Activated naive CD4-positive, alpha-beta T cell treated with anti-CD3 and anti-CD28 coated beads, Interleukin-2, amount 10 ng/mL, durations not matched to agents 7 days and 5 days (primary cell): ENCODE measurements at regions not wholly inside any gene's neighbourhood (a gene's known extent, or its start where the extent isn't known, plus 50 kb on each side); places are given as distances from the start of the nearest gene placed in this dataset.
"Not testable (repeated sequence)": the region's sequence is repeated elsewhere in the genome, so short reads cannot be mapped to it uniquely, and the experiment has no call there.

Source experiments
- CTCF ChIA-PET: fragments of 350-600 bp; sonication (Branson Sonifier 250); formaldehyde crosslinking; loops from one replicate; lab custom pipeline; 2021; ENCODE audit warnings: antibody characterized with exemption; lab: Charles Lee
- DNase-seq: peaks from one replicate; pipeline ENCODE4 v3.0.0-alpha.2; 2020
- H3K27ac Mint-ChIP-seq: one replicate; pipeline ENCODE4 v1.8.0; 2021; ENCODE audit warnings: mild to moderate bottlenecking, moderate library complexity, mixed read lengths
- H3K27me3 Mint-ChIP-seq: one replicate; pipeline ENCODE4 v1.8.0; 2021; ENCODE audit warnings: mild to moderate bottlenecking, mixed read lengths
- H3K36me3 Mint-ChIP-seq: one replicate; pipeline ENCODE4 v1.8.0; 2021; ENCODE audit warnings: mixed read lengths
- H3K4me1 Mint-ChIP-seq: one replicate; pipeline ENCODE4 v1.8.0; 2021; ENCODE audit warnings: mixed read lengths
- H3K4me3 Mint-ChIP-seq: one replicate; pipeline ENCODE4 v1.8.0; 2021; ENCODE audit warnings: mild to moderate bottlenecking, moderate library complexity, mixed read lengths
- H3K9me3 Mint-ChIP-seq: one replicate; pipeline ENCODE4 v1.8.0; 2021; ENCODE audit warnings: mixed read lengths

DNA sequence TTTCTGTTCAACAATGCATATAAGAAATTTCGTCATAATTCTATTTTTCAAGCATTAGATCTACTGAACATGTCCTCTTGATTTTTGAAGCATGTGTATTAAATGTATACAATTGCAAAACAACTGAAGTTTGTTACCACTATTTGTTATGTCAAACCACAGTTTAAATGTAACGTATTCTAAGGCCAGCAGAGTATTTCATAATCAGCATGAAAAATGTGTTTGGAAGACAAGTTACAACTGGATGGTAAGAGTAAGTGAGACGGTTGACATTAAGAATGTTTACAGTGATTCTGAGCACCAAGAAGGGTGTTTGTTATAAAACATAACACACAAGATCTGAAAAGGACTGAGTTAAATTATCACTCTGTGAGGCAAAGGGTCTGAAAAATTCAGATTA is 738.4 kb downstream of the PLOD2 start:
- no peak overlapping the region for H3K27ac Mint-ChIP-seq
- H3K9me3 Mint-ChIP-seq, result peaks cover 2% of the 10 kb centered on the region
- H3K4me3 Mint-ChIP-seq, result no peak overlapping the region
- no peaks in the 10 kb centered on the region for H3K27me3 Mint-ChIP-seq
- CTCF ChIA-PET, result no interaction called here
- DNase-seq, result no peak
- H3K4me1 Mint-ChIP-seq, result no peaks in the 10 kb centered on the region
- no peaks in the 10 kb centered on the region for H3K36me3 Mint-ChIP-seq

DNA sequence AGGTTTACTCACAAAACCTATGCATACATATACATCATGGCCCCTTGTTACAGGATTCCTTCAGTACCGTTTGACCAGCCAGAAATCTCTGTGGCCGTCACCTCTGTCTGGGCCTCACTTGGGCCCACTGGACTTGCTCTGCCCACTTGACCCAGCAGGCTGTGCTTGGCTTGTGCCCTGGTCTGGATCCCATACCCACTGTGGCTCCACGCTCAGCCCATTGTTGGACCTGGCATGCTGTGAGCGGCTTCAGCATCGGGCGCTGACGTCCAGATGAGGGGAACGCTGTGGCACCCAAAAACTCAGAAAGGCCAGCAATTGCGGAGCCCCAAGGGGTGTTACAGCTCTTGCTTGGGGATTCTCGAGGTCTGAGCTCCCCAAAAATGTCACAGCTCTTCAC is 733.6 kb downstream of the PLOD2 start:
- Mint-ChIP-seq H3K27ac (no peak overlapping the region), H3K27me3 (no peaks in the 10 kb centered on the region), H3K9me3 (no peaks in the 10 kb centered on the region), H3K4me1 (no peaks in the 10 kb centered on the region), H3K36me3 (no peaks in the 10 kb centered on the region), H3K4me3 (no peak overlapping the region)
- DNase-seq, result no peak
- CTCF ChIA-PET, result no interaction called here

DNA sequence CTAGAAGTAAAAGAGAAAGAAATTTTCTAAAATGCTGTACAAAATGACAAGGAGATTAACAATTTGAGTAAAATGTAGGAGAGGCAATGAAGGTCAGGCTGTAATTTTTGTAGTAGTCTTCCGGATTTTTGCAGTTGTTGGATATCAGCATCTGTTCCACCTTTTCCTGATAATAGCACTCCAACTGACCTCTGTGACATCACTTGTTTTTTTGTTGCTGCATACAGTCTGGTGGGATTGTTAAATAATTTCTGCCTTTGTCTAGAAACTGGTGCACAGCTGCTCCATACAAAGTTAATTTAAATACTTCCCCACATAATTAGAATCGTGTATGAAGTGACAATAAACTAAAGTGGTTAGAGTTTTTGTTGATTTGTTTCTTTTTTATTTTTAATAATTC is 731.4 kb downstream of the PLOD2 start:
- CTCF ChIA-PET, result no interaction called here
- Mint-ChIP-seq H3K9me3 (no peaks in the 10 kb centered on the region), H3K36me3 (no peaks in the 10 kb centered on the region), H3K27ac (no peak overlapping the region), H3K4me1 (no peaks in the 10 kb centered on the region), H3K27me3 (no peaks in the 10 kb centered on the region), H3K4me3 (no peak overlapping the region)
- no peak for DNase-seq

DNA sequence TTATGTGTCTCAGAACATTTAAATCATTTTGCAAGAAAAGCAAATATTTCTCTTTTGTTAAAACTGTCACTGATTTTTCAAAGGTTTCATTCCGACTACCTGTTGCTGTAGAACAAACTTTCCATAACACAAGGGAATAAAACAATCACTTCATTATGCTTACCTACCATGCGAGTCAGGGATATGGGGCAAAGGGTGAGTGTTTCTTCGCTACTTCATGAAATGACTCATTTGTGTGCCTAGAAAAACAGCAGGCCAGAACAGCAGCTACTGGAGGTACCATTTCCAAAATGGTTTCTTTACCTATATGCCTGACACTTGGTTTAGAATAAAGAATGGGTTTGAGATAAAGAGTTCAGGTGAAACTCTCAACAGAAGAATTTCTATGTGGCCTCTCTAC is 712.5 kb downstream of the PLOD2 start:
- Mint-ChIP-seq H3K36me3 (no peaks in the 10 kb centered on the region), H3K27ac (no peak overlapping the region), H3K4me3 (no peak overlapping the region), H3K9me3 (peaks cover 1% of the 10 kb centered on the region), H3K27me3 (no peaks in the 10 kb centered on the region), H3K4me1 (no peaks in the 10 kb centered on the region)
- DNase-seq, result no peak
- CTCF ChIA-PET, result no interaction called here

DNA sequence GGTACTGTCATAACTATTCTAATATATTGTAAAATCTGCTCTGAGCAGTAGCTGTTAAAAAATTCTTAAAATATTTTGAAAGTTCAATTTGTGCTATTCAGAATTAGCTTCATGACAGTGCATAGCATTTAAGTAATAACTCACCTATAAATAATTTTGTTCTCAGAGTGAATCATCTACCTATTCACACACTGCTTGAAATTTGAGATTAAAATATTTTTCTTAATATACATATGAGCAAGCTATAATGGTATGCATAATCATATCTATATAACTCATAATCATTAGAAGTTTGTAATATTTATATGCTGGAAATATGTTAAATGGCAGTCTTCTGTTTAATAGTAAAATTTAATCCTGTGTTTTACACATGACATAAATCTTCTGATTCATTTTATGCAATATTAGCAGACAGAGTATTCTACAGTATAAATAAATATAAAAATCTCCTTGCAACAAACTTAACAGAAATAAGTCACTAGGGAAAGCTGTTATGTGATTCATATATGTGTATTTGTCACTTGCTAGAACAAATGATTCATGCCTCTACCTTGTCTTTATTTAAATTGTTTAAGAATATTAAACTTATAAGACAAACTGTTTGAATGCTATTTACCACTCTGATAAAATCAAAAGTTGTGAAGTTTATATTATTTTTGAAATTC is 710.8 kb downstream of the PLOD2 start:
- no peak for DNase-seq
- no peaks in the 10 kb centered on the region for H3K4me1 Mint-ChIP-seq
- CTCF ChIA-PET, result interaction anchor here (0.7 kb wide), 1 partner anchor 1718 kb away, joined by 3 read pairs; no protein-coding TSS in a partner anchor

DNA sequence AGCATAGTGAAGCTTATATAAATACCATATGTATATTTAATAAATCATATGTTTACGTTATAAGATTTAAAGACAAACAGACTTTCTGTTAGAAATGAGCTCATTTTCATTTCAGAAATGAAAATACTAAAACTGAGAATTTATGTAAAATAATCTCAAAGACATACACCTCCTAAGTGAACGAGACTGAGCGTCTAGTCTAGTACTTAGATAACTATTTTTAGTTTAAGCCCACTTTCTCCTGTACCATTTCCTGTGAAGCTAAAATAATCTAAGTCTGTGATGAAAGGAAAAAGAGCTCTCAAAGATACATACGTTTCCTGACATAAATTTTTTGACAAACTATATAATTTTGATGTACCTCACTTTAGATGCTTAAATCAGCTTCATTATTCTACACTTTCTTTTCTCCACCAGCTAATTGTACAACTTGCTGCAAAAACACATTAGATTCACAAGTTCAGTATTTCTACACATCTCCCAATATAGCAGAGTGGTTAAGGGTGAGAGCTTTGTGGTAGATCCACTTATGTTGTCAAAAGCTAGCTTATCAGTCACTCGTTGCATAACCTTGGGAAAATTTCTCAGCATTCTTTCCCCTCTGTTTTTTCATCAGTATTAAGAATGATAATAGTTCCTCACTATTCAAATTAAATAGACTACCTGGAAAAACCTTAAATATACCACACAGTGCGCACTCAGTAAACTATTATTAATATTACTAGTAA is 703.0 kb downstream of the PLOD2 start:
- CTCF ChIA-PET, result no interaction called here
- Mint-ChIP-seq H3K36me3 (no peaks in the 10 kb centered on the region), H3K4me3 (no peak overlapping the region), H3K9me3 (peaks cover 2% of the 10 kb centered on the region), H3K27ac (no peak overlapping the region), H3K4me1 (no peaks in the 10 kb centered on the region), H3K27me3 (no peaks in the 10 kb centered on the region)
- DNase-seq, result no peak

More for the DNA sequence above, 710.8 kb downstream of the PLOD2 start:
- no peak overlapping the region for H3K27ac Mint-ChIP-seq
- H3K9me3 Mint-ChIP-seq, result peaks cover 1% of the 10 kb centered on the region
- no peaks in the 10 kb centered on the region for H3K27me3 Mint-ChIP-seq
- H3K4me3 Mint-ChIP-seq, result no peak overlapping the region
- no peaks in the 10 kb centered on the region for H3K36me3 Mint-ChIP-seq

DNA sequence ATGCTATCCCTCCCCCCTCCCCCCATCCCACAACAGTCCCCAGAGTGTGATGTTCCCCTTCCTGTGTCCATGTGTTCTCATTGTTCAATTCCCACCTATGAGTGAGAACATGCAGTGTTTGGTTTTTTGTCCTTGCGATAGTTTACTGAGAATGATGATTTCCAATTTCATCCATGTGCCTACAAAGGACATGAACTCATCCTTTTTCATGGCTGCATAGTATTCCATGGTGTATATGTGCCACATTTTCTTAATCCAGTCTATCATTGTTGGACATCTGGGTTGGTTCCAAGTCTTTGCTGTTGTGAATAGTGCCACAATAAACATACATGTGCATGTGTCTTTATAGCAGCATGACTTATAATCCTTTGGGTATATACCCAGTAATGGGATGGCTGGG is 701.3 kb downstream of the PLOD2 start:
- CTCF ChIA-PET, H3K4me3 Mint-ChIP-seq, H3K27ac Mint-ChIP-seq, H3K9me3 Mint-ChIP-seq, H3K36me3 Mint-ChIP-seq, DNase-seq, H3K27me3 Mint-ChIP-seq, H3K4me1 Mint-ChIP-seq: not testable (repeated sequence)

DNA sequence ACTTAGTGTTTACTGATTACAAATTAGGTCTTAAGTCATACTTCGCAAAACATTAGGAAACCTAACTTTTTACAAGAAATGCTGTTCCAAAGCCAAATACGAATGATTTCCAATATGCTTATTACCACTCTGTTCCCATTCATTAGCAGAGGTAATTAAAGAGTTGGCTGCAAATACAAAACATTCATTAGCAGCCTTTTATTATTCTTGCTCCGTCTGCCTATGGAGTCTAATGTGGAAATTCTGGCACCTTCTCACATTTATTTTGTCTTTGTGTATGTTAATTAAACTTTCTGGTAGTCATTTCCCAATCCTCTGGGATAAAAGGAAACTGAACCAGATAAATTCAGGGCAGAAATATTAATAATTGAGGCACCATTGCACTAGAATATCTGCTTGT is 689.0 kb downstream of the PLOD2 start:
- no peak overlapping the region for H3K27ac Mint-ChIP-seq
- no peaks in the 10 kb centered on the region for H3K36me3 Mint-ChIP-seq
- H3K4me1 Mint-ChIP-seq, result no peaks in the 10 kb centered on the region
- H3K27me3 Mint-ChIP-seq, result no peaks in the 10 kb centered on the region
- DNase-seq, result no peak
- H3K9me3 Mint-ChIP-seq, result peaks cover 2% of the 10 kb centered on the region
- CTCF ChIA-PET, result no interaction called here
- no peak overlapping the region for H3K4me3 Mint-ChIP-seq

DNA sequence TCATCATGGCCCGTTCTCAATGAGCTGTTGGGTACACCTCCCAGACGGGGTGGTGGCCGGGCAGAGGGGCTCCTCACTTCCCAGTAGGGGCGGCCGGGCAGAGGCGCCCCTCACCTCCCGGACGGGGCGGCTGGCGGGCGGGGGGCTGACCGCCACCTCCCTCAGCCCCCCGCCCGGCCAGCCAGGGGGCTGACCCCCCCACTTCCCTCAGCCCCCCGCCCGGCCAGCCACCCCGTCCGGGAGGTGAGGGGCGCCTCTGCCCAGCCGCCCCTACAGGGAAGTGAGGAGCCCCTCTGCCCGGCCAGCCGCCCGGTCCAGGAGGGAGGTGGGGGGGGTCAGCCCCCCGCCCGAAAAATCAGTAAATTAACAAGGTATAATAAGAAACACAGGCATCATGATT is 678.2 kb downstream of the PLOD2 start:
- H3K27me3 Mint-ChIP-seq, H3K27ac Mint-ChIP-seq, H3K4me3 Mint-ChIP-seq, H3K4me1 Mint-ChIP-seq, CTCF ChIA-PET, DNase-seq, H3K36me3 Mint-ChIP-seq: not testable (repeated sequence)
- peaks cover 17% of the 10 kb centered on the region for H3K9me3 Mint-ChIP-seq

DNA sequence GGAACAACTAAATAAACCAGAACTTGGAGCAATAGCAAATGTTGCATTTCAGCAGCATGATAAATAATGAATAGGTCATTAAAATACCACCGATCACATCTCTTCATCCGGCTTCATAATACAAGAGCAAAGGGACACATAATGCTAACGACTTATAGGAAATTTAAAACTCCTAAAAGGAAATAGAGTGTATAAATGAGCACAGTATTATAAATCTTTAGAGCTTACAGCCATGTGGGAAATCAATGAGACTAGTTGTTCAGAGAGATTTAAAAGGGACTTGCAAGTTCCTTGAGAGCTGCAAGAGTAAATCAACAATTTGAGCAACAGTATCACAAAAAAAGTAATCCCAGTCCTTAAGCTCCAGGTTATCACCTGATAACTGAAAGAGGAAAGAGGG is 677.0 kb downstream of the PLOD2 start:
- H3K4me1 Mint-ChIP-seq, result no peaks in the 10 kb centered on the region
- CTCF ChIA-PET, result no interaction called here

DNA sequence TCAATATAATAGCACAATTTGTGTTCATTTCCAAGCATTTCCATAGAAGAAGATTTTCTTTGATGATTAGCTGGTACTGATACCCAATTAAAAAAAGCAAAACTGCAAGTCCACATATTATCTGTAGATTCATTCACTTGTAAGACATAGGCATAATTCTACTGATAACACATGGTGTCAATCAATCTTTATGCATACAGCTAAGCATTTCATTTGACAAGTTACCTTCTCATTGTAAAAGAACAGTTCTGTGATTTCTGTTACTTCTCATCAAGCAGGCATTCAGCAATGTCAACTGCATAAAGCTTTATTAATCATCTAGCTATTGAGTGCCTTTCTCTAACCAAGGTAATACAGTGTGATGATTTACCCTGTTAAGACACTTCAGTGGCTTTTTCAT is 672.0 kb downstream of the PLOD2 start:
- Mint-ChIP-seq H3K27ac (no peak overlapping the region), H3K36me3 (no peaks in the 10 kb centered on the region), H3K4me3 (no peak overlapping the region), H3K4me1 (no peaks in the 10 kb centered on the region), H3K9me3 (peaks cover 2% of the 10 kb centered on the region), H3K27me3 (no peaks in the 10 kb centered on the region)
- DNase-seq, result no peak
- CTCF ChIA-PET, result no interaction called here

More for the DNA sequence above, 677.0 kb downstream of the PLOD2 start:
- Mint-ChIP-seq H3K27ac (no peak overlapping the region), H3K27me3 (no peaks in the 10 kb centered on the region), H3K9me3 (peaks cover 9% of the 10 kb centered on the region), H3K4me3 (no peak overlapping the region), H3K36me3 (no peaks in the 10 kb centered on the region)
- DNase-seq, result no peak

DNA sequence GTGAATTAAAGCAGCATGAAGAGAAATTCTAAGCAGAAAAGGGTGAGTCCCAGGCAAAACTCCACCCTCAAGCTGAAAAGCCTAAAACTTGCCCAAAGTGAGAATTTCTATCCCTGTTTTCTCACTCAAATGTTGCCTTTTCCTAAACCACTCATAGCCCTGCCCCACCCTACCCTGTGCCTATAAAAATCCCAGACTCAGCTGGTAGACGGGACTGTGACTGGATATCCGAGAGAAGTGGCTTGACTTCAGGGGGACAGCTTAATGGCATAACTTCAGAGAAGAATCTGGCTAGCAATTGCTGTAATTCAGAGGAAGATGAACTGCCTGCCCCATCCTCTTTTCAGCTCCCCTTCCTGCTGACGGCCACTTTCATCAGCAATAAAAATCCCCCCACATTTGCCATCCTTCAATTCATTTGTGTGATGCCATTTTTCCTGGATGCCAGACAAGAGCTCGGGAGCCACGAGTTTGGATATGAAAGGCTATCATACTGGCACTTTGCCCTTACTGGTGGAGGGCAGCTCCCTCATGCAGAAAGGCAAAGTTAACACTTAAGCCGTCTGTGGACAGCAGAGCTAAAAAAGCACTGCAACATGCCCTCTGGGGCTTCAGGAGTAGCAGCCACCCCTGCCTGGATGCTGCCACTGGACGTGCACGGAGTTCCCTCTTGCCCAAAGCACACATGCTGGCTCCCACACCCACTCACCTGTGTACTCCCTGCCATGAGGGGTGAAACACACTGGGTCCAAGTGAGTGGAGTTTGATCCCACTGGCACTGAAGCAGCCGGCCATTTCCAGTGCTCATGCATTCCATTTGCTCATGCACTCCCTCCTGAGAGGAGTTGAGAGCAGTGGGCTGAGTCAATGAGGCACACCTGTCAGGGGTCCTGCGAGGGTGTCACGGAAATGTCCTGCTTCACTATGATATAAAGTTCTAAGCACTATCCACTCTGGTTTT is 670.6 kb downstream of the PLOD2 start:
- Mint-ChIP-seq H3K9me3 (peaks cover 2% of the 10 kb centered on the region), H3K4me3 (no peak overlapping the region), H3K27me3 (no peaks in the 10 kb centered on the region), H3K27ac (no peak overlapping the region), H3K36me3 (no peaks in the 10 kb centered on the region), H3K4me1 (no peaks in the 10 kb centered on the region)
- no peak for DNase-seq
- CTCF ChIA-PET, result interaction anchor here (1.2 kb wide), 1 partner anchor 8 kb away, joined by 4 read pairs; no protein-coding TSS in a partner anchor

DNA sequence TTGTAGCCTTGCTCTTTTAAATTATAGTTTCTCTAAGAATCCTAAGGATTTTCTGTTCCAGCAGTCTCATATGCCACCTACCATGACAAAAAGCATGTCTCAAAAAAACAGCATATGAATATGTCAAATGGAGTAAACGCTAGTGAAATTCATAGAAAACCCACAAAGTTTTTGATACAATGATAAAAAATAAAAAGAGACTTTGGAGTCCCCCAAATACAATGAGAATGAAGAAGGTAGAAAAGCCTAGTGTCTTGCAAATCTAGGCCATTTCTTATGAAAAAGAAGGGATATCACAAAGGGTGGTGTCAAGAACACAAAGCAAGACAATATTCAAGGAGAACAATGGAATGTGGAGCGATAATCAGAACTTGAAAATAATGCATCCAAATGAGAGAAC is 668.5 kb downstream of the PLOD2 start:
- CTCF ChIA-PET, result no interaction called here
- Mint-ChIP-seq H3K9me3 (peaks cover 2% of the 10 kb centered on the region), H3K4me3 (no peak overlapping the region), H3K36me3 (no peaks in the 10 kb centered on the region), H3K27ac (no peak overlapping the region), H3K4me1 (no peaks in the 10 kb centered on the region), H3K27me3 (no peaks in the 10 kb centered on the region)
- no peak for DNase-seq

DNA sequence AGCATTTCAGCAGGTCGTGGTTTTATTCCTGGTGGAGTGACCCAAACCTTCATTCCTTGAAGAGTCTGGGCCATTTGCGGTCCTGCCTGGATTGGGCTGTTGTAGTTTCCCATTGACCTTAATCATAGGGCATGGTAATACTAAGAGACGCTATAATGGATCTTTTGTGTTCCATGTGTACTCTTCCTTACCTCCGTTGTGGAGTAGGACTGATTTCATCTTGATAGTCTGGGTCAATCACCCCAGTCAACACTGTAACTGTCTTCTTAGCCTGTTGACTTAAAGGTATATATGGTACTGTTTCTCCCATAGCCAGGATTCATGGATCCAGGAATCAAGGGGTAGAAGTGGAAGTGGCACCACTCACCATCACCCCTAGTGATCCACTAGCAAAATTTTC is 643.6 kb downstream of the PLOD2 start:
- H3K36me3 Mint-ChIP-seq, H3K27ac Mint-ChIP-seq, H3K9me3 Mint-ChIP-seq, DNase-seq, CTCF ChIA-PET, H3K4me1 Mint-ChIP-seq, H3K27me3 Mint-ChIP-seq, H3K4me3 Mint-ChIP-seq: not testable (repeated sequence)
